GM23338 (cell line): ENCODE measurements at regions not wholly inside any gene's neighbourhood (a gene's known extent, or its start where the extent isn't known, plus 50 kb on each side); places are given as distances from the start of the nearest gene placed in this dataset.

ENCODE experiments used
- CREB1 ChIP-seq: fragments of 250-450 bp; sonication (Bioruptor Pico); IDR thresholded peaks from 2 replicates; pipeline ENCODE4 v1.5.0; 2020; ENCODE audit warnings: low read depth, mild to moderate bottlenecking, moderate library complexity
- EZH2 ChIP-seq: fragments of 200-600 bp; sonication (generic); IDR thresholded peaks from one replicate; pipeline ENCODE4 v1.8.0; 2017; ENCODE audit warnings: antibody characterized with exemption, mild to moderate bottlenecking, low read depth; ENCODE audit not compliant: unreplicated experiment
- EZH2phosphoT487 ChIP-seq: fragments of 200-600 bp; sonication (generic); IDR thresholded peaks from one replicate; pipeline ENCODE4 v1.8.1; 2018; ENCODE audit warnings: antibody characterized with exemption; ENCODE audit not compliant: unreplicated experiment
- JUNB ChIP-seq: IDR thresholded peaks from one replicate; pipeline ENCODE4 v1.6.1; 2016; ENCODE audit warnings: antibody characterized with exemption; ENCODE audit not compliant: unreplicated experiment
- NANOG ChIP-seq: IDR thresholded peaks from 2 replicates; pipeline ENCODE4 v1.6.1; 2016; ENCODE audit warnings: antibody characterized with exemption, borderline replicate concordance
- POLR2AphosphoS5 ChIP-seq: IDR thresholded peaks from 2 replicates; pipeline ENCODE4 v1.6.1; 2016; ENCODE audit warnings: antibody characterized with exemption, low read depth
- STAT1 ChIP-seq: IDR thresholded peaks from one replicate; pipeline ENCODE4 v1.6.1; 2016; ENCODE audit warnings: antibody characterized with exemption; ENCODE audit not compliant: unreplicated experiment
- ZNF114 ChIP-seq: fragments of 250-450 bp; sonication (Bioruptor Pico); IDR thresholded peaks from 2 replicates; pipeline ENCODE4 v1.5.0; 2020; ENCODE audit warnings: mild to moderate bottlenecking, moderate library complexity
- TF ChIP-seq, protein P1 (sequence below), 2 experiments: fragments of 200-600 bp in 1 of 2; sonication (generic) in 1 of 2; conservative IDR thresholded peaks; 2 replicates each; pipeline versions ENCODE4 v1.5.1 to v1.6.1; 2016 to 2017; ENCODE audit warnings: antibody characterized with exemption in 2 of 2, low read depth in 2 of 2, mild to moderate bottlenecking in 2 of 2, moderate library complexity in 1 of 2
- TF ChIP-seq, protein P2 (sequence below): IDR thresholded peaks from 2 replicates; pipeline ENCODE4 v1.6.1; 2016; ENCODE audit warnings: antibody characterized with exemption
- TF ChIP-seq, protein P3 (sequence below): IDR thresholded peaks from one replicate; pipeline ENCODE4 v1.6.1; 2018; ENCODE audit warnings: antibody characterized with exemption; ENCODE audit not compliant: unreplicated experiment
- TF ChIP-seq, protein P4 (sequence below): fragments of 250-450 bp; sonication (Bioruptor Pico); IDR thresholded peaks from 2 replicates; pipeline ENCODE4 v1.5.0; 2020; ENCODE audit warnings: mild to moderate bottlenecking, moderate library complexity

DNA sequence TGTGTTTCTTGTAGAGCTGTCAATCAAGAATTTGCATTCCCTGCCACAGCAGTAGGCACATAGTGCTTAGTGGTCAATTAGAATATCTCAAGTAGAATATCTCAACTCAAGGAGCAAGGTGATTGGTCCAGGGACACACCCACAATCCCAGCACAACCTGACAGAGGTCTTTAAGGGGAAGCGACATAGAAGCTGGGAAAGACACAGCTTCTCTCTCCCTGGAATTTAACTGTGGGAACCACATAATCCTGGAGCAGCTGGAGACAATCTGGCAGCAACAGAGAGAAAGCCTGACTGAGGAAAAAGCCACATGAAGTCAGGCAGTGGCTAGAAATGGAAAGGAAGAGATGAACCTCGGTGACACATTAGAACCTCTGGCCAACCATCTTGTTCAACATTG lies 85.7 kb upstream of the LMO3 start:
- TF ChIP-seq POLR2AphosphoS5 = no peak
- TF ChIP-seq, protein P1, sequence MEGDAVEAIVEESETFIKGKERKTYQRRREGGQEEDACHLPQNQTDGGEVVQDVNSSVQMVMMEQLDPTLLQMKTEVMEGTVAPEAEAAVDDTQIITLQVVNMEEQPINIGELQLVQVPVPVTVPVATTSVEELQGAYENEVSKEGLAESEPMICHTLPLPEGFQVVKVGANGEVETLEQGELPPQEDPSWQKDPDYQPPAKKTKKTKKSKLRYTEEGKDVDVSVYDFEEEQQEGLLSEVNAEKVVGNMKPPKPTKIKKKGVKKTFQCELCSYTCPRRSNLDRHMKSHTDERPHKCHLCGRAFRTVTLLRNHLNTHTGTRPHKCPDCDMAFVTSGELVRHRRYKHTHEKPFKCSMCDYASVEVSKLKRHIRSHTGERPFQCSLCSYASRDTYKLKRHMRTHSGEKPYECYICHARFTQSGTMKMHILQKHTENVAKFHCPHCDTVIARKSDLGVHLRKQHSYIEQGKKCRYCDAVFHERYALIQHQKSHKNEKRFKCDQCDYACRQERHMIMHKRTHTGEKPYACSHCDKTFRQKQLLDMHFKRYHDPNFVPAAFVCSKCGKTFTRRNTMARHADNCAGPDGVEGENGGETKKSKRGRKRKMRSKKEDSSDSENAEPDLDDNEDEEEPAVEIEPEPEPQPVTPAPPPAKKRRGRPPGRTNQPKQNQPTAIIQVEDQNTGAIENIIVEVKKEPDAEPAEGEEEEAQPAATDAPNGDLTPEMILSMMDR (conservative IDR thresholded peaks at IDR 0.05; ENCODE audit: low read depth in 2 of 2) = no peak
- TF ChIP-seq, protein P2, sequence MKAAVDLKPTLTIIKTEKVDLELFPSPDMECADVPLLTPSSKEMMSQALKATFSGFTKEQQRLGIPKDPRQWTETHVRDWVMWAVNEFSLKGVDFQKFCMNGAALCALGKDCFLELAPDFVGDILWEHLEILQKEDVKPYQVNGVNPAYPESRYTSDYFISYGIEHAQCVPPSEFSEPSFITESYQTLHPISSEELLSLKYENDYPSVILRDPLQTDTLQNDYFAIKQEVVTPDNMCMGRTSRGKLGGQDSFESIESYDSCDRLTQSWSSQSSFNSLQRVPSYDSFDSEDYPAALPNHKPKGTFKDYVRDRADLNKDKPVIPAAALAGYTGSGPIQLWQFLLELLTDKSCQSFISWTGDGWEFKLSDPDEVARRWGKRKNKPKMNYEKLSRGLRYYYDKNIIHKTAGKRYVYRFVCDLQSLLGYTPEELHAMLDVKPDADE = no peak
- no peak for TF ChIP-seq NANOG
- no peak for TF ChIP-seq CREB1 (CRISPR knock-in tag)
- TF ChIP-seq JUNB = no peak
- TF ChIP-seq EZH2 = no peak
- TF ChIP-seq, protein P3, sequence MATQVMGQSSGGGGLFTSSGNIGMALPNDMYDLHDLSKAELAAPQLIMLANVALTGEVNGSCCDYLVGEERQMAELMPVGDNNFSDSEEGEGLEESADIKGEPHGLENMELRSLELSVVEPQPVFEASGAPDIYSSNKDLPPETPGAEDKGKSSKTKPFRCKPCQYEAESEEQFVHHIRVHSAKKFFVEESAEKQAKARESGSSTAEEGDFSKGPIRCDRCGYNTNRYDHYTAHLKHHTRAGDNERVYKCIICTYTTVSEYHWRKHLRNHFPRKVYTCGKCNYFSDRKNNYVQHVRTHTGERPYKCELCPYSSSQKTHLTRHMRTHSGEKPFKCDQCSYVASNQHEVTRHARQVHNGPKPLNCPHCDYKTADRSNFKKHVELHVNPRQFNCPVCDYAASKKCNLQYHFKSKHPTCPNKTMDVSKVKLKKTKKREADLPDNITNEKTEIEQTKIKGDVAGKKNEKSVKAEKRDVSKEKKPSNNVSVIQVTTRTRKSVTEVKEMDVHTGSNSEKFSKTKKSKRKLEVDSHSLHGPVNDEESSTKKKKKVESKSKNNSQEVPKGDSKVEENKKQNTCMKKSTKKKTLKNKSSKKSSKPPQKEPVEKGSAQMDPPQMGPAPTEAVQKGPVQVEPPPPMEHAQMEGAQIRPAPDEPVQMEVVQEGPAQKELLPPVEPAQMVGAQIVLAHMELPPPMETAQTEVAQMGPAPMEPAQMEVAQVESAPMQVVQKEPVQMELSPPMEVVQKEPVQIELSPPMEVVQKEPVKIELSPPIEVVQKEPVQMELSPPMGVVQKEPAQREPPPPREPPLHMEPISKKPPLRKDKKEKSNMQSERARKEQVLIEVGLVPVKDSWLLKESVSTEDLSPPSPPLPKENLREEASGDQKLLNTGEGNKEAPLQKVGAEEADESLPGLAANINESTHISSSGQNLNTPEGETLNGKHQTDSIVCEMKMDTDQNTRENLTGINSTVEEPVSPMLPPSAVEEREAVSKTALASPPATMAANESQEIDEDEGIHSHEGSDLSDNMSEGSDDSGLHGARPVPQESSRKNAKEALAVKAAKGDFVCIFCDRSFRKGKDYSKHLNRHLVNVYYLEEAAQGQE = no peak
- TF ChIP-seq EZH2phosphoT487 = no peak
- TF ChIP-seq STAT1 = no peak
- TF ChIP-seq ZNF114 (CRISPR knock-in tag) = no peak
- TF ChIP-seq, protein P4, sequence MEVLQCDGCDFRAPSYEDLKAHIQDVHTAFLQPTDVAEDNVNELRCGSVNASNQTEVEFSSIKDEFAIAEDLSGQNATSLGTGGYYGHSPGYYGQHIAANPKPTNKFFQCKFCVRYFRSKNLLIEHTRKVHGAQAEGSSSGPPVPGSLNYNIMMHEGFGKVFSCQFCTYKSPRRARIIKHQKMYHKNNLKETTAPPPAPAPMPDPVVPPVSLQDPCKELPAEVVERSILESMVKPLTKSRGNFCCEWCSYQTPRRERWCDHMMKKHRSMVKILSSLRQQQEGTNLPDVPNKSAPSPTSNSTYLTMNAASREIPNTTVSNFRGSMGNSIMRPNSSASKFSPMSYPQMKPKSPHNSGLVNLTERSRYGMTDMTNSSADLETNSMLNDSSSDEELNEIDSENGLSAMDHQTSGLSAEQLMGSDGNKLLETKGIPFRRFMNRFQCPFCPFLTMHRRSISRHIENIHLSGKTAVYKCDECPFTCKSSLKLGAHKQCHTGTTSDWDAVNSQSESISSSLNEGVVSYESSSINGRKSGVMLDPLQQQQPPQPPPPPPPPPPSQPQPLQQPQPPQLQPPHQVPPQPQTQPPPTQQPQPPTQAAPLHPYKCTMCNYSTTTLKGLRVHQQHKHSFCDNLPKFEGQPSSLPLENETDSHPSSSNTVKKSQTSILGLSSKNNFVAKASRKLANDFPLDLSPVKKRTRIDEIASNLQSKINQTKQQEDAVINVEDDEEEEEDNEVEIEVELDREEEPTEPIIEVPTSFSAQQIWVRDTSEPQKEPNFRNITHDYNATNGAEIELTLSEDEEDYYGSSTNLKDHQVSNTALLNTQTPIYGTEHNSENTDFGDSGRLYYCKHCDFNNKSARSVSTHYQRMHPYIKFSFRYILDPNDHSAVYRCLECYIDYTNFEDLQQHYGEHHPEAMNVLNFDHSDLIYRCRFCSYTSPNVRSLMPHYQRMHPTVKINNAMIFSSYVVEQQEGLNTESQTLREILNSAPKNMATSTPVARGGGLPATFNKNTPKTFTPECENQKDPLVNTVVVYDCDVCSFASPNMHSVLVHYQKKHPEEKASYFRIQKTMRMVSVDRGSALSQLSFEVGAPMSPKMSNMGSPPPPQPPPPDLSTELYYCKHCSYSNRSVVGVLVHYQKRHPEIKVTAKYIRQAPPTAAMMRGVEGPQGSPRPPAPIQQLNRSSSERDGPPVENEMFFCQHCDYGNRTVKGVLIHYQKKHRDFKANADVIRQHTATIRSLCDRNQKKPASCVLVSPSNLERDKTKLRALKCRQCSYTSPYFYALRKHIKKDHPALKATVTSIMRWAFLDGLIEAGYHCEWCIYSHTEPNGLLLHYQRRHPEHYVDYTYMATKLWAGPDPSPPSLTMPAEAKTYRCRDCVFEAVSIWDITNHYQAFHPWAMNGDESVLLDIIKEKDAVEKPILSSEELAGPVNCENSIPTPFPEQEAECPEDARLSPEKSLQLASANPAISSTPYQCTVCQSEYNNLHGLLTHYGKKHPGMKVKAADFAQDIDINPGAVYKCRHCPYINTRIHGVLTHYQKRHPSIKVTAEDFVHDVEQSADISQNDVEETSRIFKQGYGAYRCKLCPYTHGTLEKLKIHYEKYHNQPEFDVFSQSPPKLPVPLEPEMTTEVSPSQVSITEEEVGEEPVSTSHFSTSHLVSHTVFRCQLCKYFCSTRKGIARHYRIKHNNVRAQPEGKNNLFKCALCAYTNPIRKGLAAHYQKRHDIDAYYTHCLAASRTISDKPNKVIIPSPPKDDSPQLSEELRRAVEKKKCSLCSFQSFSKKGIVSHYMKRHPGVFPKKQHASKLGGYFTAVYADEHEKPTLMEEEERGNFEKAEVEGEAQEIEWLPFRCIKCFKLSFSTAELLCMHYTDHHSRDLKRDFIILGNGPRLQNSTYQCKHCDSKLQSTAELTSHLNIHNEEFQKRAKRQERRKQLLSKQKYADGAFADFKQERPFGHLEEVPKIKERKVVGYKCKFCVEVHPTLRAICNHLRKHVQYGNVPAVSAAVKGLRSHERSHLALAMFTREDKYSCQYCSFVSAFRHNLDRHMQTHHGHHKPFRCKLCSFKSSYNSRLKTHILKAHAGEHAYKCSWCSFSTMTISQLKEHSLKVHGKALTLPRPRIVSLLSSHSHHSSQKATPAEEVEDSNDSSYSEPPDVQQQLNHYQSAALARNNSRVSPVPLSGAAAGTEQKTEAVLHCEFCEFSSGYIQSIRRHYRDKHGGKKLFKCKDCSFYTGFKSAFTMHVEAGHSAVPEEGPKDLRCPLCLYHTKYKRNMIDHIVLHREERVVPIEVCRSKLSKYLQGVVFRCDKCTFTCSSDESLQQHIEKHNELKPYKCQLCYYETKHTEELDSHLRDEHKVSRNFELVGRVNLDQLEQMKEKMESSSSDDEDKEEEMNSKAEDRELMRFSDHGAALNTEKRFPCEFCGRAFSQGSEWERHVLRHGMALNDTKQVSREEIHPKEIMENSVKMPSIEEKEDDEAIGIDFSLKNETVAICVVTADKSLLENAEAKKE (CRISPR knock-in tag) = no peak
